HCT116 (cell line): ENCODE measurements at regions not wholly inside any gene's neighbourhood (a gene's known extent, or its start where the extent isn't known, plus 50 kb on each side); places are given as distances from the start of the nearest gene placed in this dataset.

Experiments used
- ATAC-seq: fragments of 200-7000 bp; cut with Tn5 transposase; 2 replicates; pipeline ENCODE4 v1.9.1; 2020; ENCODE audit warnings: mild to moderate bottlenecking, moderate library complexity
- BruUV-seq: library from RNA; stranded (reverse); fragments of 400-500 nt; replicated peaks from 2 replicates; lab custom pipeline; 2021; lab: Mats Ljungman, UMichigan
- CTCF ChIA-PET: fragments of 300-600 bp; sonication (Branson Sonifier 250); formaldehyde crosslinking; loops from one replicate; lab custom pipeline; 2021; ENCODE audit warnings: antibody characterized with exemption; lab: Charles Lee
- POLR2A ChIA-PET: fragments of 300-600, 350-600 bp; sonication (Branson Sonifier 250); formaldehyde crosslinking; loops from one replicate; lab custom pipeline; 2021; ENCODE audit warnings: antibody characterized with exemption; lab: Charles Lee
- RAD21 ChIA-PET, 2 experiments: fragments of 300-600 bp; sonication (Branson Sonifier 250); formaldehyde crosslinking; loops; one replicate each; lab custom pipeline; 2023; ENCODE audit warnings: low total read pairs in 2 of 2; ENCODE audit not compliant: uncharacterized antibody in 2 of 2, unreplicated experiment in 2 of 2, low non-redundant PET in 1 of 2; lab: Charles Lee
- DNase-seq: peaks from one replicate; pipeline ENCODE4 v3.0.0-alpha.2; 2010; ENCODE audit warnings: low read depth, low spot score
- H2AFZ ChIP-seq: fragments of 200-600 bp; shearing (Covaris generic), sonication (generic); 2 replicates; pipeline ENCODE4 v1.6.1; 2017; ENCODE audit warnings: low read depth, mixed run types, mixed read lengths, antibody characterized with exemption, low read length; ENCODE audit not compliant: poor library complexity, severe bottlenecking
- H3K27ac ChIP-seq: 2 replicates; pipeline ENCODE4 v1.5.1; 2012; ENCODE audit warnings: low read depth, low read length
- H3K27me3 ChIP-seq: fragments of 200-600 bp; sonication (generic); 2 replicates; pipeline ENCODE4 v1.6.1; 2016; ENCODE audit warnings: mixed run types, low read length, mixed read lengths; ENCODE audit not compliant: insufficient read depth
- H3K36me3 ChIP-seq, 2 experiments: fragments of 200-500 bp in 1 of 2; fragments of 200-600 bp in 1 of 2; sonication (Bioruptor generic) in 1 of 2; sonication (generic) in 1 of 2; 2 replicates each; pipeline versions ENCODE4 v1.5.1 to v1.6.1; 2014 to 2016; ENCODE audit warnings: low read length in 2 of 2, inconsistent platforms in 1 of 2, mixed read lengths in 1 of 2, mixed run types in 1 of 2; ENCODE audit not compliant: insufficient read depth in 2 of 2, control insufficient read depth in 1 of 2
- H3K4me1 ChIP-seq, 2 experiments: fragments of 200-600 bp in 1 of 2; sonication (generic) in 1 of 2; 2 replicates each; pipeline versions ENCODE4 v1.5.1 to v1.6.1; 2012 to 2017; ENCODE audit warnings: low read length in 2 of 2, inconsistent platforms in 1 of 2, mild to moderate bottlenecking in 1 of 2, mixed read lengths in 1 of 2, mixed run types in 1 of 2, moderate library complexity in 1 of 2; ENCODE audit not compliant: insufficient read depth in 2 of 2, control insufficient read depth in 1 of 2
- H3K4me2 ChIP-seq: fragments of 200-600 bp; sonication (generic); 2 replicates; pipeline ENCODE4 v1.6.1; 2017; ENCODE audit warnings: mixed run types, low read length, mixed read lengths
- H3K4me3 ChIP-seq, 2 experiments: fragments of 200-600 bp in 1 of 2; sonication (generic) in 1 of 2; replicated peaks in 1 of 2; 2 replicates each; pipeline ENCODE4 v1.5.1; 2011 to 2016; ENCODE audit warnings: low read length in 2 of 2, control low read depth in 1 of 2, low read depth in 1 of 2, mild to moderate bottlenecking in 1 of 2, mixed read lengths in 1 of 2, mixed run types in 1 of 2
- H3K79me2 ChIP-seq: fragments of 200-600 bp; sonication (generic); 2 replicates; pipeline ENCODE4 v1.6.1; 2017; ENCODE audit warnings: mild to moderate bottlenecking, mixed run types, low read length, moderate library complexity, mixed read lengths; ENCODE audit not compliant: insufficient read depth
- H3K9ac ChIP-seq: fragments of 200-600 bp; sonication (generic); 2 replicates; pipeline ENCODE4 v1.6.1; 2016; ENCODE audit warnings: low read length, mixed read lengths
- H3K9me2 ChIP-seq: fragments of 200-600 bp; sonication (generic), shearing (Covaris generic); 2 replicates; pipeline ENCODE4 v1.6.1; 2017; ENCODE audit warnings: mixed run types, mild to moderate bottlenecking, moderate library complexity; ENCODE audit not compliant: insufficient read depth
- H3K9me3 ChIP-seq, 2 experiments: fragments of 200-500 bp in 1 of 2; fragments of 200-600 bp in 1 of 2; sonication (Bioruptor generic) in 1 of 2; sonication (generic) in 1 of 2; 2 replicates each; pipeline ENCODE4 v1.6.1; 2014 to 2017; ENCODE audit warnings: low read length in 2 of 2, mixed read lengths in 2 of 2, inconsistent platforms in 1 of 2, low read depth in 1 of 2, mild to moderate bottlenecking in 1 of 2, mixed run types in 1 of 2, moderate library complexity in 1 of 2; ENCODE audit not compliant: control insufficient read depth in 1 of 2, insufficient read depth in 1 of 2
- H4K20me1 ChIP-seq: fragments of 200-600 bp; sonication (generic), shearing (Covaris generic); 2 replicates; pipeline ENCODE4 v1.6.1; 2017; ENCODE audit warnings: mixed run types, mild to moderate bottlenecking, moderate library complexity; ENCODE audit not compliant: insufficient read depth
- ATF3 ChIP-seq: IDR thresholded peaks from 2 replicates; pipeline ENCODE4 v1.6.1; 2012
- EGR1 ChIP-seq: IDR thresholded peaks from 2 replicates; pipeline ENCODE4 v1.6.1; 2012; ENCODE audit warnings: low read depth
- EZH2 ChIP-seq: fragments of 200-600 bp; sonication (generic); IDR thresholded peaks from 2 replicates; pipeline ENCODE4 v1.6.1; 2017; ENCODE audit warnings: antibody characterized with exemption, mixed run types
- EZH2phosphoT487 ChIP-seq: fragments of 200-600 bp; IDR thresholded peaks from 2 replicates; pipeline ENCODE4 v1.6.1; 2018; ENCODE audit warnings: antibody characterized with exemption, borderline replicate concordance
- FOSL1 ChIP-seq: IDR thresholded peaks from 2 replicates; pipeline ENCODE4 v1.6.1; 2012; ENCODE audit warnings: low read depth
- JUND ChIP-seq: IDR thresholded peaks from 2 replicates; pipeline ENCODE4 v1.6.1; 2012
- MAX ChIP-seq: IDR thresholded peaks from 2 replicates; pipeline ENCODE4 v1.6.1; 2012
- POLR2AphosphoS5 ChIP-seq: IDR thresholded peaks from 2 replicates; pipeline ENCODE4 v1.6.1; 2011; ENCODE audit warnings: mild to moderate bottlenecking, low read depth, low read length, moderate library complexity
- RAD21 ChIP-seq: IDR thresholded peaks from 2 replicates; pipeline ENCODE4 v1.6.1; 2012; ENCODE audit warnings: low read depth, mild to moderate bottlenecking
- SIN3A ChIP-seq: IDR thresholded peaks from 2 replicates; pipeline ENCODE4 v1.6.1; 2012; ENCODE audit warnings: low read depth
- SP1 ChIP-seq: IDR thresholded peaks from 2 replicates; pipeline ENCODE4 v1.6.1; 2012; ENCODE audit warnings: low read depth
- SRF ChIP-seq: IDR thresholded peaks from 2 replicates; pipeline ENCODE4 v1.6.1; 2012; ENCODE audit warnings: low read depth
- TCF7L2 ChIP-seq: IDR thresholded peaks from 2 replicates; pipeline ENCODE4 v1.7.0; 2011; ENCODE audit warnings: borderline replicate concordance, inconsistent platforms; ENCODE audit not compliant: insufficient read depth, insufficient read length; ENCODE audit errors: extremely low read depth
- YY1 ChIP-seq: IDR thresholded peaks from 2 replicates; pipeline ENCODE4 v1.6.1; 2011; ENCODE audit warnings: low read length, low read depth, moderate library complexity, mild to moderate bottlenecking; ENCODE audit not compliant: insufficient replicate concordance; ENCODE audit errors: extremely low read depth
- intact Hi-C: fragments of 100-400 bp; cut with micrococcal nuclease; formaldehyde crosslinking; loops from 2 replicates; pipeline ENCODE4 v1.10.0; 2022
- TF ChIP-seq, protein P1 (sequence below), 3 experiments: fragments of 200-600 bp in 1 of 3; sonication (generic) in 1 of 3; IDR thresholded peaks in 2 of 3; conservative IDR thresholded peaks in 1 of 3; 2 replicates each; pipeline ENCODE4 v1.5.1; 2012 to 2017; ENCODE audit warnings: low read depth in 2 of 3, low read length in 2 of 3, antibody characterized with exemption in 1 of 3, borderline replicate concordance in 1 of 3, control low read depth in 1 of 3, mild to moderate bottlenecking in 1 of 3, mixed read lengths in 1 of 3, mixed run types in 1 of 3, moderate library complexity in 1 of 3; ENCODE audit not compliant: insufficient read depth in 1 of 3
- TF ChIP-seq, protein P2 (sequence below): IDR thresholded peaks from 2 replicates; pipeline ENCODE4 v1.6.1; 2012; ENCODE audit warnings: low read depth

GRCh38 chr6:145060714-145061113 is 674.6 kb downstream of the EPM2A start:
- DNase-seq, result no peak
- no TSS peak for BruUV-seq
- H3K36me3 ChIP-seq, result no peaks in the 10 kb centered on the region
- ATAC-seq, result no peak
- no peak overlapping the region for H3K27ac ChIP-seq
- RAD21 ChIA-PET, result no interaction called here
- no peaks in the 10 kb centered on the region for H3K9me3 ChIP-seq
- no peak overlapping the region for H3K4me2 ChIP-seq
- H2AFZ ChIP-seq, result no peak overlapping the region
- H3K27me3 ChIP-seq, result no peaks in the 10 kb centered on the region
- POLR2A ChIA-PET, result no interaction called here
- no peak overlapping the region for H3K9ac ChIP-seq
- no peaks in the 10 kb centered on the region for H3K79me2 ChIP-seq
- CTCF ChIA-PET, result no interaction called here
- H4K20me1 ChIP-seq, result no peaks in the 10 kb centered on the region
- TF ChIP-seq EGR1, result no peak
- TF ChIP-seq TCF7L2, result no peak
- no peak for TF ChIP-seq MAX
- TF ChIP-seq EZH2, result no peak
- TF ChIP-seq SIN3A, result no peak
- TF ChIP-seq POLR2AphosphoS5, result no peak
- no peak for TF ChIP-seq EZH2phosphoT487
- TF ChIP-seq YY1, result no peak
- no peak for TF ChIP-seq FOSL1
- TF ChIP-seq, protein P1, sequence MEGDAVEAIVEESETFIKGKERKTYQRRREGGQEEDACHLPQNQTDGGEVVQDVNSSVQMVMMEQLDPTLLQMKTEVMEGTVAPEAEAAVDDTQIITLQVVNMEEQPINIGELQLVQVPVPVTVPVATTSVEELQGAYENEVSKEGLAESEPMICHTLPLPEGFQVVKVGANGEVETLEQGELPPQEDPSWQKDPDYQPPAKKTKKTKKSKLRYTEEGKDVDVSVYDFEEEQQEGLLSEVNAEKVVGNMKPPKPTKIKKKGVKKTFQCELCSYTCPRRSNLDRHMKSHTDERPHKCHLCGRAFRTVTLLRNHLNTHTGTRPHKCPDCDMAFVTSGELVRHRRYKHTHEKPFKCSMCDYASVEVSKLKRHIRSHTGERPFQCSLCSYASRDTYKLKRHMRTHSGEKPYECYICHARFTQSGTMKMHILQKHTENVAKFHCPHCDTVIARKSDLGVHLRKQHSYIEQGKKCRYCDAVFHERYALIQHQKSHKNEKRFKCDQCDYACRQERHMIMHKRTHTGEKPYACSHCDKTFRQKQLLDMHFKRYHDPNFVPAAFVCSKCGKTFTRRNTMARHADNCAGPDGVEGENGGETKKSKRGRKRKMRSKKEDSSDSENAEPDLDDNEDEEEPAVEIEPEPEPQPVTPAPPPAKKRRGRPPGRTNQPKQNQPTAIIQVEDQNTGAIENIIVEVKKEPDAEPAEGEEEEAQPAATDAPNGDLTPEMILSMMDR (IDR thresholded peaks at IDR 0.05 in 2 of 3, conservative IDR thresholded peaks at IDR 0.05 in 1 of 3; ENCODE audit: borderline replicate concordance in 1 of 3, insufficient read depth in 1 of 3, low read depth in 2 of 3, low read length in 2 of 3), result no peak
- TF ChIP-seq SP1, result no peak
- TF ChIP-seq ATF3, result no peak
- TF ChIP-seq RAD21, result no peak
- no peak for TF ChIP-seq SRF
- TF ChIP-seq, protein P2, sequence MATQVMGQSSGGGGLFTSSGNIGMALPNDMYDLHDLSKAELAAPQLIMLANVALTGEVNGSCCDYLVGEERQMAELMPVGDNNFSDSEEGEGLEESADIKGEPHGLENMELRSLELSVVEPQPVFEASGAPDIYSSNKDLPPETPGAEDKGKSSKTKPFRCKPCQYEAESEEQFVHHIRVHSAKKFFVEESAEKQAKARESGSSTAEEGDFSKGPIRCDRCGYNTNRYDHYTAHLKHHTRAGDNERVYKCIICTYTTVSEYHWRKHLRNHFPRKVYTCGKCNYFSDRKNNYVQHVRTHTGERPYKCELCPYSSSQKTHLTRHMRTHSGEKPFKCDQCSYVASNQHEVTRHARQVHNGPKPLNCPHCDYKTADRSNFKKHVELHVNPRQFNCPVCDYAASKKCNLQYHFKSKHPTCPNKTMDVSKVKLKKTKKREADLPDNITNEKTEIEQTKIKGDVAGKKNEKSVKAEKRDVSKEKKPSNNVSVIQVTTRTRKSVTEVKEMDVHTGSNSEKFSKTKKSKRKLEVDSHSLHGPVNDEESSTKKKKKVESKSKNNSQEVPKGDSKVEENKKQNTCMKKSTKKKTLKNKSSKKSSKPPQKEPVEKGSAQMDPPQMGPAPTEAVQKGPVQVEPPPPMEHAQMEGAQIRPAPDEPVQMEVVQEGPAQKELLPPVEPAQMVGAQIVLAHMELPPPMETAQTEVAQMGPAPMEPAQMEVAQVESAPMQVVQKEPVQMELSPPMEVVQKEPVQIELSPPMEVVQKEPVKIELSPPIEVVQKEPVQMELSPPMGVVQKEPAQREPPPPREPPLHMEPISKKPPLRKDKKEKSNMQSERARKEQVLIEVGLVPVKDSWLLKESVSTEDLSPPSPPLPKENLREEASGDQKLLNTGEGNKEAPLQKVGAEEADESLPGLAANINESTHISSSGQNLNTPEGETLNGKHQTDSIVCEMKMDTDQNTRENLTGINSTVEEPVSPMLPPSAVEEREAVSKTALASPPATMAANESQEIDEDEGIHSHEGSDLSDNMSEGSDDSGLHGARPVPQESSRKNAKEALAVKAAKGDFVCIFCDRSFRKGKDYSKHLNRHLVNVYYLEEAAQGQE, result no peak
- no peak for TF ChIP-seq JUND
- TF ChIP-seq, all 23 proteins: peak for 0
- intact Hi-C loops, result no loop called here
- H3K4me1 ChIP-seq, result no peaks in the 10 kb centered on the region
- H3K4me3 ChIP-seq, result no peak overlapping the region
- H3K9me2 ChIP-seq, result no peaks in the 10 kb centered on the region
